ENCODE measurements at regions not wholly inside any gene's neighbourhood (a gene's known extent, or its start where the extent isn't known, plus 50 kb on each side); places are given as distances from the start of the nearest gene placed in this dataset.

GRCh38 chr2:221774136-221774535, 202.0 kb upstream of the EPHA4 start:
- no peaks in the 10 kb centered on the region for H4K20me1 ChIP-seq (ENCODE audit: insufficient read depth, low read length)
- H3K36me3 ChIP-seq (ENCODE audit: control insufficient read depth, insufficient read depth, low read length), result no peaks in the 10 kb centered on the region
- POLR2A ChIA-PET (ENCODE audit: unreplicated experiment), result no interaction called here
- no peak overlapping the region for H2BK20ac ChIP-seq (ENCODE audit: low read depth, low read length)
- no peak overlapping the region for H2BK15ac ChIP-seq (ENCODE audit: low read depth, low read length)
- BruUV-seq (replicated peaks), result no TSS peak
- H3K9me3 ChIP-seq (ENCODE audit: control insufficient read depth, insufficient read depth, low read length), result no peaks in the 10 kb centered on the region
- no peak overlapping the region for H2BK5ac ChIP-seq (ENCODE audit: low read depth, low read length, poor library complexity, severe bottlenecking)
- H3K4me2 ChIP-seq (ENCODE audit: low read depth, low read length), result no peak overlapping the region
- ATAC-seq (ENCODE audit: low read depth) (no peak), DNase-seq (no peak)
- TF ChIP-seq CEBPB (IDR thresholded peaks at IDR 0.05; ENCODE audit: low read depth, low read length), result no peak
- no peak for TF ChIP-seq BHLHE40 (IDR thresholded peaks at IDR 0.05; ENCODE audit: low read depth, low read length)
- no peak for TF ChIP-seq RFX5 (IDR thresholded peaks at IDR 0.05; ENCODE audit: low read depth, low read length)
- TF ChIP-seq SMC3 (IDR thresholded peaks at IDR 0.05; ENCODE audit: low read depth, low read length), result no peak
- TF ChIP-seq USF2 (IDR thresholded peaks at IDR 0.05; ENCODE audit: low read depth, low read length), result no peak
- TF ChIP-seq NFE2L2 (IDR thresholded peaks at IDR 0.05; ENCODE audit: low read depth, low read length), result no peak
- TF ChIP-seq CTCF (conservative IDR thresholded peaks at IDR 0.05; ENCODE audit: low read depth, low read length), result no peak
- dilution Hi-C loops (cut with HindIII; ENCODE audit: low sequenced_read_pairs, unreplicated experiment), result no loop called here
- intact Hi-C loops (cut with micrococcal nuclease), result no loop called here
- H3K27me3 ChIP-seq (ENCODE audit: control insufficient read depth, insufficient read depth, low read length), result peaks cover 3% of the 10 kb centered on the region
- no peak overlapping the region for H4K91ac ChIP-seq (ENCODE audit: insufficient read depth, low read depth, low read length)
- no peak overlapping the region for H3K9ac ChIP-seq (ENCODE audit: low read depth, low read length)
- H3K27ac ChIP-seq (ENCODE audit: insufficient read depth, low read length), result no peak overlapping the region
- H3K9me1 ChIP-seq (ENCODE audit: insufficient read depth, low read length), result no peaks in the 10 kb centered on the region
- CTCF ChIA-PET, result no interaction called here
- no peak overlapping the region for H3K18ac ChIP-seq (ENCODE audit: low read depth, low read length)
- no peak overlapping the region for H3K14ac ChIP-seq (replicated peaks; ENCODE audit: low read depth, low read length)
- no peak overlapping the region for H4K8ac ChIP-seq (ENCODE audit: low read depth in 2 of 2, low read length in 2 of 2)
- H2AK5ac ChIP-seq (ENCODE audit: low read depth, low read length), result no peak overlapping the region
- no peak overlapping the region for H3K4me3 ChIP-seq (ENCODE audit: insufficient read depth, low read depth, low read length)
- no peak overlapping the region for H3K23ac ChIP-seq (ENCODE audit: low read depth, low read length)
- H2AK9ac ChIP-seq (replicated peaks; ENCODE audit: low read depth, low read length, poor library complexity), result no peak overlapping the region
- H4K5ac ChIP-seq (ENCODE audit: low read depth, low read length), result no peak overlapping the region
- no peaks in the 10 kb centered on the region for H3K79me1 ChIP-seq (ENCODE audit: low read depth in 1 of 2, low read length in 2 of 2)
- in situ Hi-C loops (cut with MboI; ENCODE audit: low sequenced_read_pairs), result no loop called here
- H2AFZ ChIP-seq (replicated peaks; ENCODE audit: low read length, poor library complexity), result no peak overlapping the region
- H3K56ac ChIP-seq (ENCODE audit: extremely low read depth, insufficient read depth, low read length), result no peak overlapping the region
- H2BK120ac ChIP-seq (ENCODE audit: low read depth, low read length), result no peak overlapping the region
- no CpG with 5 or more reads among the region's 5 CpGs for WGBS, 2 experiments (ENCODE audit: extremely low coverage in 2 of 2, insufficient read length in 1 of 2)
- H3K4ac ChIP-seq (ENCODE audit: low read depth, low read length), result no peak overlapping the region
- no peaks in the 10 kb centered on the region for H3K4me1 ChIP-seq (ENCODE audit: control insufficient read depth, insufficient read depth, low read length)
